Peyer's patch (tissue), 4 donors: ENCODE measurements at regions not wholly inside any gene's neighbourhood (a gene's known extent, or its start where the extent isn't known, plus 50 kb on each side); places are given as distances from the start of the nearest gene placed in this dataset.

Experiments used
- DNase-seq, 3 donors: peaks; one replicate each; pipeline ENCODE4 v3.0.0-alpha.2; 2017 to 2019
- H3K27ac ChIP-seq, 4 donors: fragments of 200-600 bp; sonication (generic); one replicate each; pipeline ENCODE4 v1.5.1; 2016 to 2019
- H3K27me3 ChIP-seq, 2 donors: fragments of 200-600 bp; sonication (generic); one replicate each; pipeline ENCODE4 v1.5.1; 2019
- H3K36me3 ChIP-seq, 3 donors: fragments of 200-600 bp; sonication (generic); one replicate each; pipeline ENCODE4 v1.5.1; 2016 to 2019
- H3K4me1 ChIP-seq, 4 donors: fragments of 200-600 bp; sonication (generic); one replicate each; pipeline ENCODE4 v1.5.1; 2016 to 2019
- H3K4me3 ChIP-seq, 4 donors: fragments of 200-600 bp; sonication (generic); 1 replicate in 3 of 4; 2 replicates in 1 of 4; pipeline ENCODE4 v1.5.1; 2016 to 2019; ENCODE audit warnings: mild to moderate bottlenecking in 1 of 4
- H3K9me3 ChIP-seq, 4 donors: fragments of 200-600 bp; sonication (generic); one replicate each; pipeline ENCODE4 v1.5.1; 2016 to 2019; ENCODE audit warnings: mild to moderate bottlenecking in 1 of 4
- CTCF ChIP-seq, 6 experiments: fragments of 450-650 bp in 4 of 6; fragments of 200-600 bp in 2 of 6; sonication (generic) in 1 of 6; IDR thresholded peaks; one replicate each; pipeline ENCODE4 v1.5.1; 2017 to 2019; ENCODE audit warnings: antibody characterized with exemption in 6 of 6, mild to moderate bottlenecking in 3 of 6, moderate library complexity in 1 of 6
- POLR2A ChIP-seq, 2 donors: fragments of 450-650 bp; IDR thresholded peaks; one replicate each; pipeline ENCODE4 v1.5.1; 2017; ENCODE audit warnings: antibody characterized with exemption in 2 of 2, mild to moderate bottlenecking in 2 of 2, moderate library complexity in 2 of 2

GRCh38 chr2:22821458-22821857 lies 563.5 kb upstream of the KLHL29 start:
- no peaks in the 10 kb centered on the region for H3K27me3 ChIP-seq
- no peaks in the 10 kb centered on the region for H3K36me3 ChIP-seq
- no peaks in the 10 kb centered on the region for H3K4me1 ChIP-seq
- no peak overlapping the region for H3K4me3 ChIP-seq
- no peak overlapping the region for H3K27ac ChIP-seq
- DNase-seq: no peak
- H3K9me3 ChIP-seq: no peaks in the 10 kb centered on the region
- no peak for TF ChIP-seq POLR2A (IDR thresholded peaks at IDR 0.05)
- no peak for TF ChIP-seq CTCF (IDR thresholded peaks at IDR 0.05)

- H3K36me3 ChIP-seq: no peaks in the 10 kb centered on the region
- H3K4me1 ChIP-seq: no peaks in the 10 kb centered on the region
- TF ChIP-seq CTCF (IDR thresholded peaks at IDR 0.05) (no peak), POLR2A (IDR thresholded peaks at IDR 0.05) (no peak)
- no peaks in the 10 kb centered on the region for H3K27me3 ChIP-seq
- H3K4me3 ChIP-seq: no peak overlapping the region
- H3K27ac ChIP-seq: no peak overlapping the region
- DNase-seq: no peak
- H3K9me3 ChIP-seq: no peaks in the 10 kb centered on the region
Observed at GRCh38 chr2:22822835-22823234, 562.1 kb upstream of the KLHL29 start.

- no peak overlapping the region for H3K4me3 ChIP-seq
- no peaks in the 10 kb centered on the region for H3K27me3 ChIP-seq
- no peak for TF ChIP-seq CTCF (IDR thresholded peaks at IDR 0.05)
- TF ChIP-seq POLR2A (IDR thresholded peaks at IDR 0.05): no peak
- no peaks in the 10 kb centered on the region for H3K4me1 ChIP-seq
- H3K9me3 ChIP-seq: no peaks in the 10 kb centered on the region
- H3K36me3 ChIP-seq: no peaks in the 10 kb centered on the region
- no peak overlapping the region for H3K27ac ChIP-seq
- no peak for DNase-seq
Observed at GRCh38 chr2:22824618-22825017, 560.4 kb upstream of the KLHL29 start.

GRCh38 chr2:22826703-22827102 lies 558.3 kb upstream of the KLHL29 start:
- TF ChIP-seq POLR2A (IDR thresholded peaks at IDR 0.05): no peak
- no peak for TF ChIP-seq CTCF (IDR thresholded peaks at IDR 0.05)
- Histone ChIP-seq H3K4me3 (no peak overlapping the region), H3K9me3 (no peaks in the 10 kb centered on the region), H3K27ac (no peak overlapping the region), H3K36me3 (no peaks in the 10 kb centered on the region), H3K4me1 (no peaks in the 10 kb centered on the region), H3K27me3 (no peaks in the 10 kb centered on the region)
- no peak for DNase-seq

- Histone ChIP-seq H3K36me3 (no peaks in the 10 kb centered on the region), H3K4me1 (no peaks in the 10 kb centered on the region), H3K4me3 (no peak overlapping the region), H3K9me3 (no peaks in the 10 kb centered on the region), H3K27ac (no peak overlapping the region), H3K27me3 (no peaks in the 10 kb centered on the region)
- no peak for DNase-seq
- no peak for TF ChIP-seq POLR2A (IDR thresholded peaks at IDR 0.05)
- TF ChIP-seq CTCF (IDR thresholded peaks at IDR 0.05): no peak
Observed at GRCh38 chr2:22829791-22830190, 555.2 kb upstream of the KLHL29 start.

GRCh38 chr2:22832196-22832595 lies 552.8 kb upstream of the KLHL29 start:
- TF ChIP-seq POLR2A (IDR thresholded peaks at IDR 0.05): no peak
- no peak for TF ChIP-seq CTCF (IDR thresholded peaks at IDR 0.05)

More at GRCh38 chr2:22832196-22832595, 552.8 kb upstream of the KLHL29 start:
- no peaks in the 10 kb centered on the region for H3K4me1 ChIP-seq
- H3K4me3 ChIP-seq: no peak overlapping the region
- H3K27ac ChIP-seq: no peak overlapping the region
- H3K9me3 ChIP-seq: no peaks in the 10 kb centered on the region
- H3K27me3 ChIP-seq: no peaks in the 10 kb centered on the region
- no peak for DNase-seq
- H3K36me3 ChIP-seq: no peaks in the 10 kb centered on the region
